H54 (cell line): ENCODE measurements at regions not wholly inside any gene's neighbourhood (a gene's known extent, or its start where the extent isn't known, plus 50 kb on each side); places are given as distances from the start of the nearest gene placed in this dataset.

ENCODE experiments used
- DNase-seq: peaks from one replicate; pipeline ENCODE4 v3.0.0; 2011; ENCODE audit warnings: low spot score, mixed read lengths; ENCODE audit not compliant: insufficient read length
- FAIRE-seq: peaks from 3 replicates; lab custom pipeline; 2011; peaks lifted over from hg19 to GRCh38; lab: Jason Lieb, UNC
- POLR2A ChIP-seq: IDR thresholded peaks from 2 replicates; pipeline ENCODE4 v1.6.1; 2011; ENCODE audit warnings: low read depth, mild to moderate bottlenecking, low read length

GRCh38 chr5:56620903-56621677, 194.3 kb upstream of the MAP3K1 start:
- TF ChIP-seq POLR2A = no peak
- DNase-seq (no peak), FAIRE-seq (no peak)

GRCh38 chr5:56617998-56618397, 197.4 kb upstream of the MAP3K1 start:
- FAIRE-seq (no peak), DNase-seq (no peak)
- TF ChIP-seq POLR2A = no peak

GRCh38 chr5:56616454-56617160, 198.7 kb upstream of the MAP3K1 start:
- FAIRE-seq (no peak), DNase-seq (no peak)
- TF ChIP-seq POLR2A = no peak

GRCh38 chr5:56615361-56616153, 199.8 kb upstream of the MAP3K1 start:
- FAIRE-seq (no peak), DNase-seq (no peak)
- TF ChIP-seq POLR2A = no peak

- FAIRE-seq (no peak), DNase-seq (no peak)
- TF ChIP-seq POLR2A = no peak
These were observed 202.6 kb upstream of the MAP3K1 start for GRCh38 chr5:56612759-56613158.

GRCh38 chr5:56612353-56612752, 203.0 kb upstream of the MAP3K1 start:
- no peak for TF ChIP-seq POLR2A
- DNase-seq (no peak), FAIRE-seq (no peak)

- FAIRE-seq = no peak
- no peak for DNase-seq
- TF ChIP-seq POLR2A = no peak
These were observed 205.2 kb upstream of the MAP3K1 start for GRCh38 chr5:56610093-56610698.

GRCh38 chr5:56608217-56608925, 207.0 kb upstream of the MAP3K1 start:
- FAIRE-seq = no peak
- DNase-seq = no peak
- no peak for TF ChIP-seq POLR2A

GRCh38 chr5:56607551-56607950, 207.8 kb upstream of the MAP3K1 start:
- DNase-seq = no peak
- TF ChIP-seq POLR2A = no peak
- FAIRE-seq = no peak

- DNase-seq = no peak
These were observed 208.3 kb upstream of the MAP3K1 start for GRCh38 chr5:56607074-56607473.

GRCh38 chr5:56606192-56606591, 209.2 kb upstream of the MAP3K1 start:
- FAIRE-seq (no peak), DNase-seq (no peak)
- TF ChIP-seq POLR2A = no peak

More at GRCh38 chr5:56607074-56607473, 208.3 kb upstream of the MAP3K1 start:
- TF ChIP-seq POLR2A = no peak
- FAIRE-seq = no peak

GRCh38 chr5:56605231-56605630, 210.1 kb upstream of the MAP3K1 start:
- FAIRE-seq (no peak), DNase-seq (no peak)
- no peak for TF ChIP-seq POLR2A

GRCh38 chr5:56601641-56602071, 213.7 kb upstream of the MAP3K1 start:
- no peak for DNase-seq
- no peak for FAIRE-seq
- no peak for TF ChIP-seq POLR2A
